ENCODE measurements at regions not wholly inside any gene's neighbourhood (a gene's known extent, or its start where the extent isn't known, plus 50 kb on each side); places are given as distances from the start of the nearest gene placed in this dataset.

DNA sequence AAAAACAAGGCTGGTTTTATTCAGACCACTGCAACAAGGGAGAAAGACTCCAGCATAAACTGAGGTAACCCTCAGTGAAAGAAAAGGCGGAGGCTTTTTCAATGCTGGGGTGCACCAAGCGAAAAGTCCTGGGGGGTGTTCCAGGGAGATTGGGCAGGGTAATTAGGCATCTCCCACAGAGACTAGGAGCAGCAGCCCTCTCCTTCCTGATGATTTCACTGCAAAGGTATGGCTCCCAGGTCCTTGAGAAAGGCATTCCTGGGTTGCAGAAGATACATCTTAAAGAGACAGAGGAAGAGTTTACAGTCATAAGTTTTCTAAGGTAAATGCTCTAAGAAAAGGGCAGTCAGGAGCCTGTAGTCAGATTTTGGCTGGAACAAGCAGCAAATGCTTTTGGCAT lies 412.0 kb downstream of the FOXO1 start:
- TF ChIP-seq CTBP1 (IDR thresholded peaks at IDR 0.05; ENCODE audit: borderline replicate concordance), result no peak
- no peak for TF ChIP-seq FOXA1 (IDR thresholded peaks at IDR 0.05)
- TF ChIP-seq HDGF (IDR thresholded peaks at IDR 0.05; ENCODE audit: borderline replicate concordance), result no peak
